SK-N-SH (cell line): ENCODE measurements at regions not wholly inside any gene's neighbourhood (a gene's known extent, or its start where the extent isn't known, plus 50 kb on each side); places are given as distances from the start of the nearest gene placed in this dataset.

Experiments used
- CTCF ChIA-PET: fragments of 300-600, 350-600 bp; formaldehyde crosslinking; extraction: SDS; loops from one replicate; lab custom pipeline; 2021; lab: Yijun Ruan, JAX
- POLR2A ChIA-PET: fragments of 350-600 bp; sonication (Branson Sonifier 250); formaldehyde crosslinking; extraction: SDS; loops from one replicate; lab custom pipeline; 2020; ENCODE audit warnings: antibody characterized with exemption, inconsistent platforms; lab: Yijun Ruan, JAX
- DNase-seq: peaks from one replicate; pipeline ENCODE4 v3.0.0; 2012
- H2AFZ ChIP-seq: fragments of 200-600 bp; sonication (generic); 2 replicates; pipeline ENCODE4 v1.8.1; 2016; ENCODE audit warnings: antibody characterized with exemption, mild to moderate bottlenecking, low read depth
- H3F3A ChIP-seq: fragments of 200-600 bp; sonication (generic); replicated peaks from 2 replicates; pipeline ENCODE3; 2016; ENCODE audit warnings: antibody characterized with exemption, mild to moderate bottlenecking; ENCODE audit not compliant: insufficient read depth
- H3K27ac ChIP-seq, 2 experiments: fragments of 200-500 bp in 1 of 2; fragments of 200-600 bp in 1 of 2; sonication (Bioruptor generic) in 1 of 2; sonication (generic), shearing (Covaris generic) in 1 of 2; 2 replicates each; pipeline versions ENCODE4 v1.5.1 to v1.6.1; 2014 to 2016; ENCODE audit warnings: low read depth in 2 of 2, inconsistent platforms in 1 of 2, low read length in 1 of 2, mild to moderate bottlenecking in 1 of 2, mixed read lengths in 1 of 2
- H3K27me3 ChIP-seq: fragments of 200-600 bp; sonication (generic), shearing (Covaris generic); 2 replicates; pipeline ENCODE4 v1.6.1; 2016; ENCODE audit warnings: mixed run types; ENCODE audit not compliant: insufficient read depth
- H3K36me3 ChIP-seq, 2 experiments: fragments of 200-500 bp in 1 of 2; fragments of 200-600 bp in 1 of 2; sonication (Bioruptor generic) in 1 of 2; sonication (generic) in 1 of 2; replicated peaks in 1 of 2; 2 replicates each; pipeline versions ENCODE3 to v1.5.1; 2014 to 2016; ENCODE audit warnings: low read length in 1 of 2, mild to moderate bottlenecking in 1 of 2; ENCODE audit not compliant: insufficient read depth in 2 of 2, control insufficient read depth in 1 of 2
- H3K4me1 ChIP-seq, 2 experiments: fragments of 200-500 bp in 1 of 2; fragments of 200-600 bp in 1 of 2; sonication (Bioruptor generic) in 1 of 2; sonication (generic), shearing (Covaris generic) in 1 of 2; 2 replicates each; pipeline versions ENCODE4 v1.5.1 to v1.6.1; 2014 to 2016; ENCODE audit warnings: low read depth in 1 of 2, low read length in 1 of 2, mixed run types in 1 of 2; ENCODE audit not compliant: insufficient read depth in 2 of 2, control insufficient read depth in 1 of 2
- H3K4me2 ChIP-seq: fragments of 200-600 bp; sonication (generic), shearing (Covaris generic); 2 replicates; pipeline ENCODE4 v1.6.1; 2017; ENCODE audit warnings: mixed run types
- H3K4me3 ChIP-seq, 2 experiments: fragments of 200-500 bp in 1 of 2; fragments of 200-600 bp in 1 of 2; sonication (Bioruptor generic) in 1 of 2; sonication (generic), shearing (Covaris generic) in 1 of 2; 2 replicates each; pipeline versions ENCODE4 v1.5.1 to v1.8.1; 2014 to 2016; ENCODE audit warnings: low read depth in 2 of 2, inconsistent platforms in 1 of 2, low read length in 1 of 2, mild to moderate bottlenecking in 1 of 2, mixed read lengths in 1 of 2, moderate library complexity in 1 of 2
- H3K79me2 ChIP-seq: fragments of 200-600 bp; sonication (generic); 2 replicates; pipeline ENCODE4 v1.8.1; 2017; ENCODE audit warnings: mild to moderate bottlenecking; ENCODE audit not compliant: insufficient read depth
- H3K9ac ChIP-seq: fragments of 200-600 bp; sonication (generic); 2 replicates; pipeline ENCODE4 v1.6.1; 2017; ENCODE audit warnings: mixed run types
- H3K9me2 ChIP-seq: fragments of 200-600 bp; sonication (generic); 2 replicates; pipeline ENCODE4 v1.6.1; 2017; ENCODE audit warnings: mixed run types
- H3K9me3 ChIP-seq: fragments of 200-600 bp; sonication (generic); 2 replicates; pipeline ENCODE4 v1.6.1; 2017; ENCODE audit warnings: mixed run types, mild to moderate bottlenecking, moderate library complexity
- H4K20me1 ChIP-seq: fragments of 200-600 bp; sonication (generic); 2 replicates; pipeline ENCODE4 v1.6.1; 2017; ENCODE audit warnings: mild to moderate bottlenecking, mixed run types; ENCODE audit not compliant: insufficient read depth
- ELF1 ChIP-seq: IDR thresholded peaks from 2 replicates; pipeline ENCODE4 v1.4.0; 2012
- EP300 ChIP-seq, 2 experiments: IDR thresholded peaks; 2 replicates each; pipeline versions ENCODE4 v1.4.0 to v1.6.1; 2012; ENCODE audit warnings: borderline replicate concordance in 1 of 2, low read depth in 1 of 2, low read length in 1 of 2
- EZH2phosphoT487 ChIP-seq: fragments of 200-600 bp; sonication (generic); IDR thresholded peaks from 2 replicates; pipeline ENCODE4 v1.6.1; 2017; ENCODE audit warnings: low read depth, mixed run types, mild to moderate bottlenecking, antibody characterized with exemption, moderate library complexity, borderline replicate concordance
- FOSL2 ChIP-seq: IDR thresholded peaks from 2 replicates; pipeline ENCODE4 v1.4.0; 2012; ENCODE audit warnings: low read depth, mild to moderate bottlenecking, moderate library complexity, borderline replicate concordance
- FOXJ3 ChIP-seq: sonication (generic); formaldehyde crosslinking; IDR thresholded peaks from 2 replicates; pipeline ENCODE4 v1.5.1; 2020; ENCODE audit warnings: mild to moderate bottlenecking, missing genetic modification reagents
- FOXM1 ChIP-seq: IDR thresholded peaks from 2 replicates; pipeline ENCODE4 v1.4.0; 2012; ENCODE audit warnings: low read depth, mild to moderate bottlenecking
- GABPA ChIP-seq: IDR thresholded peaks from 2 replicates; pipeline ENCODE4 v1.4.0; 2012; ENCODE audit warnings: low read depth, mild to moderate bottlenecking
- MEF2A ChIP-seq: IDR thresholded peaks from 2 replicates; pipeline ENCODE4 v1.4.0; 2012; ENCODE audit warnings: low read depth, borderline replicate concordance
- MXI1 ChIP-seq: IDR thresholded peaks from 2 replicates; pipeline ENCODE4 v1.6.1; 2012; ENCODE audit warnings: mild to moderate bottlenecking, low read depth, low read length, improper control_type of control experiment
- NRF1 ChIP-seq: IDR thresholded peaks from 2 replicates; pipeline ENCODE4 v1.6.1; 2012; ENCODE audit warnings: low read depth, mild to moderate bottlenecking, low read length
- RAD21 ChIP-seq: IDR thresholded peaks from 2 replicates; pipeline ENCODE4 v1.6.1; 2012; ENCODE audit warnings: mild to moderate bottlenecking, low read length
- REST ChIP-seq: IDR thresholded peaks from 2 replicates; pipeline ENCODE4 v1.6.1; 2012; ENCODE audit warnings: mild to moderate bottlenecking, low read depth, low read length, moderate library complexity
- RXRA ChIP-seq: IDR thresholded peaks from 2 replicates; pipeline ENCODE4 v1.4.0; 2012; ENCODE audit warnings: low read depth, mild to moderate bottlenecking, borderline replicate concordance
- USF1 ChIP-seq: IDR thresholded peaks from 2 replicates; pipeline ENCODE4 v1.4.0; 2012; ENCODE audit warnings: low read depth, borderline replicate concordance
- USF2 ChIP-seq: fragments of 150-350 bp; IDR thresholded peaks from 2 replicates; pipeline ENCODE4 v1.6.1; 2017; ENCODE audit warnings: antibody characterized with exemption, low read length, low read depth, borderline replicate concordance
- YY1 ChIP-seq: IDR thresholded peaks from 2 replicates; pipeline ENCODE4 v1.4.0; 2012; ENCODE audit warnings: low read depth, mild to moderate bottlenecking
- WGBS: methylation state at CpG from one replicate; pipeline ENCODE4 v1.1.6; 2017; ENCODE audit warnings: low lambda C conversion rate; 5-methylcytosine and 5-hydroxymethylcytosine counted together
- TF ChIP-seq, protein P1 (sequence below): IDR thresholded peaks from 2 replicates; pipeline ENCODE4 v1.4.0; 2012; ENCODE audit warnings: low read depth
- TF ChIP-seq, protein P2 (sequence below): IDR thresholded peaks from 2 replicates; pipeline ENCODE4; 2012
- TF ChIP-seq, protein P3 (sequence below): IDR thresholded peaks from 2 replicates; pipeline ENCODE4 v1.4.0; 2012; ENCODE audit warnings: low read depth, borderline replicate concordance
- TF ChIP-seq, protein P4 (sequence below): fragments of 150-350 bp; IDR thresholded peaks from 2 replicates; pipeline ENCODE4 v1.6.1; 2016; ENCODE audit warnings: mild to moderate bottlenecking, low read depth, low read length

- ChIA-PET CTCF (no interaction called here), POLR2A (no interaction called here)
- Histone ChIP-seq H3K4me1 (no peaks in the 10 kb centered on the region), H3K9me2 (no peaks in the 10 kb centered on the region), H3K9me3 (no peaks in the 10 kb centered on the region), H3K27ac (no peak overlapping the region), H3K36me3 (no peaks in the 10 kb centered on the region), H3K79me2 (no peaks in the 10 kb centered on the region), H3K9ac (no peak overlapping the region), H3K4me3 (no peak overlapping the region), H3K27me3 (no peaks in the 10 kb centered on the region), H2AFZ (no peak overlapping the region), H3F3A (no peaks in the 10 kb centered on the region), H4K20me1 (no peaks in the 10 kb centered on the region), H3K4me2 (no peak overlapping the region)
- TF ChIP-seq MXI1, result no peak
- TF ChIP-seq, protein P1, sequence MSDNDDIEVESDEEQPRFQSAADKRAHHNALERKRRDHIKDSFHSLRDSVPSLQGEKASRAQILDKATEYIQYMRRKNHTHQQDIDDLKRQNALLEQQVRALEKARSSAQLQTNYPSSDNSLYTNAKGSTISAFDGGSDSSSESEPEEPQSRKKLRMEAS, result no peak
- no peak for TF ChIP-seq FOSL2
- no peak for TF ChIP-seq GABPA
- no peak for TF ChIP-seq RAD21
- TF ChIP-seq RXRA, result no peak
- TF ChIP-seq YY1, result no peak
- no peak for TF ChIP-seq USF2
- TF ChIP-seq EZH2phosphoT487, result no peak
- no peak for TF ChIP-seq NRF1
- no peak for TF ChIP-seq EP300 (IDR thresholded peaks at IDR 0.05; ENCODE audit: borderline replicate concordance in 1 of 2, low read depth in 1 of 2, low read length in 1 of 2)
- no peak for TF ChIP-seq ELF1
- TF ChIP-seq, protein P2, sequence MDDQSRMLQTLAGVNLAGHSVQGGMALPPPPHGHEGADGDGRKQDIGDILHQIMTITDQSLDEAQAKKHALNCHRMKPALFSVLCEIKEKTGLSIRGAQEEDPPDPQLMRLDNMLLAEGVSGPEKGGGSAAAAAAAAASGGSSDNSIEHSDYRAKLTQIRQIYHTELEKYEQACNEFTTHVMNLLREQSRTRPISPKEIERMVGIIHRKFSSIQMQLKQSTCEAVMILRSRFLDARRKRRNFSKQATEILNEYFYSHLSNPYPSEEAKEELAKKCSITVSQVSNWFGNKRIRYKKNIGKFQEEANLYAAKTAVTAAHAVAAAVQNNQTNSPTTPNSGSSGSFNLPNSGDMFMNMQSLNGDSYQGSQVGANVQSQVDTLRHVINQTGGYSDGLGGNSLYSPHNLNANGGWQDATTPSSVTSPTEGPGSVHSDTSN, result no peak
- TF ChIP-seq USF1, result no peak
- no peak for TF ChIP-seq REST
- no peak for TF ChIP-seq MEF2A
- TF ChIP-seq, protein P3, sequence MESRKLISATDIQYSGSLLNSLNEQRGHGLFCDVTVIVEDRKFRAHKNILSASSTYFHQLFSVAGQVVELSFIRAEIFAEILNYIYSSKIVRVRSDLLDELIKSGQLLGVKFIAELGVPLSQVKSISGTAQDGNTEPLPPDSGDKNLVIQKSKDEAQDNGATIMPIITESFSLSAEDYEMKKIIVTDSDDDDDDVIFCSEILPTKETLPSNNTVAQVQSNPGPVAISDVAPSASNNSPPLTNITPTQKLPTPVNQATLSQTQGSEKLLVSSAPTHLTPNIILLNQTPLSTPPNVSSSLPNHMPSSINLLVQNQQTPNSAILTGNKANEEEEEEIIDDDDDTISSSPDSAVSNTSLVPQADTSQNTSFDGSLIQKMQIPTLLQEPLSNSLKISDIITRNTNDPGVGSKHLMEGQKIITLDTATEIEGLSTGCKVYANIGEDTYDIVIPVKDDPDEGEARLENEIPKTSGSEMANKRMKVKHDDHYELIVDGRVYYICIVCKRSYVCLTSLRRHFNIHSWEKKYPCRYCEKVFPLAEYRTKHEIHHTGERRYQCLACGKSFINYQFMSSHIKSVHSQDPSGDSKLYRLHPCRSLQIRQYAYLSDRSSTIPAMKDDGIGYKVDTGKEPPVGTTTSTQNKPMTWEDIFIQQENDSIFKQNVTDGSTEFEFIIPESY, result no peak
- no peak for TF ChIP-seq FOXJ3 (CRISPR knock-in tag)
- TF ChIP-seq, protein P4, sequence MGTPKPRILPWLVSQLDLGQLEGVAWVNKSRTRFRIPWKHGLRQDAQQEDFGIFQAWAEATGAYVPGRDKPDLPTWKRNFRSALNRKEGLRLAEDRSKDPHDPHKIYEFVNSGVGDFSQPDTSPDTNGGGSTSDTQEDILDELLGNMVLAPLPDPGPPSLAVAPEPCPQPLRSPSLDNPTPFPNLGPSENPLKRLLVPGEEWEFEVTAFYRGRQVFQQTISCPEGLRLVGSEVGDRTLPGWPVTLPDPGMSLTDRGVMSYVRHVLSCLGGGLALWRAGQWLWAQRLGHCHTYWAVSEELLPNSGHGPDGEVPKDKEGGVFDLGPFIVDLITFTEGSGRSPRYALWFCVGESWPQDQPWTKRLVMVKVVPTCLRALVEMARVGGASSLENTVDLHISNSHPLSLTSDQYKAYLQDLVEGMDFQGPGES, result no peak
- no peak for TF ChIP-seq FOXM1
- 74% methylated on average over 1 of the region's 1 CpG for WGBS
- DNase-seq, result no peak
Measured at GRCh38 chr18:29821544-29821943, 1221.0 kb downstream of the DSC3 start.
